Tibial nerve (tissue), 4 donors: ENCODE measurements at regions not wholly inside any gene's neighbourhood (a gene's known extent, or its start where the extent isn't known, plus 50 kb on each side); places are given as distances from the start of the nearest gene placed in this dataset.

Experiments
- DNase-seq, 2 donors: peaks; one replicate each; pipeline ENCODE4 v3.0.0-alpha.2; 2019; ENCODE audit warnings: low spot score in 2 of 2
- H3K27ac ChIP-seq, 4 donors: fragments of 200-600 bp; sonication (generic) in 3 of 4; one replicate each; pipeline ENCODE4 v1.5.1; 2017 to 2019; ENCODE audit warnings: mild to moderate bottlenecking in 1 of 4
- H3K27me3 ChIP-seq, 2 donors: fragments of 200-600 bp; sonication (generic) in 1 of 2; one replicate each; pipeline versions ENCODE4 v1.5.1 to v1.6.0; 2017 to 2019
- H3K36me3 ChIP-seq, 3 donors: fragments of 200-600 bp; sonication (generic); one replicate each; pipeline ENCODE4 v1.5.1; 2018 to 2019
- H3K4me1 ChIP-seq, 4 donors: fragments of 200-600 bp; sonication (generic) in 3 of 4; one replicate each; pipeline ENCODE4 v1.5.1; 2017 to 2019
- H3K4me3 ChIP-seq, 4 donors: fragments of 200-600 bp; sonication (generic) in 3 of 4; one replicate each; pipeline ENCODE4 v1.5.1; 2017 to 2019; ENCODE audit warnings: mild to moderate bottlenecking in 1 of 4, moderate library complexity in 1 of 4
- H3K9me3 ChIP-seq, 4 donors: fragments of 200-600 bp; sonication (generic) in 3 of 4; one replicate each; pipeline ENCODE4 v1.5.1; 2017 to 2019
- EP300 ChIP-seq, 2 donors: sonication (generic); formaldehyde crosslinking; IDR thresholded peaks; one replicate each; pipeline ENCODE4 v1.6.1; 2017; ENCODE audit warnings: antibody characterized with exemption in 2 of 2, mild to moderate bottlenecking in 1 of 2
- POLR2A ChIP-seq, 2 donors: fragments of 450-650 bp; IDR thresholded peaks; one replicate each; pipeline ENCODE4 v1.6.1; 2017; ENCODE audit warnings: antibody characterized with exemption in 2 of 2, mild to moderate bottlenecking in 2 of 2, moderate library complexity in 2 of 2
- WGBS, 2 donors: methylation state at CpG; one replicate each; pipeline ENCODE4 v1.1.5; 2018; 5-methylcytosine and 5-hydroxymethylcytosine counted together
- TF ChIP-seq, protein P1 (sequence below), 5 experiments: fragments of 200-600 bp in 3 of 5; fragments of 450-650 bp in 2 of 5; sonication (generic) in 3 of 5; IDR thresholded peaks; one replicate each; pipeline ENCODE4 v1.5.1; 2016 to 2019; ENCODE audit warnings: antibody characterized with exemption in 5 of 5, mild to moderate bottlenecking in 3 of 5, moderate library complexity in 2 of 5

GRCh38 chr5:145497052-145497451, 338.1 kb downstream of the PRELID2 start:
- Histone ChIP-seq H3K27me3 (no peaks in the 10 kb centered on the region), H3K9me3 (no peaks in the 10 kb centered on the region), H3K4me1 (peaks cover 0 to 8% (median 0%) of the 10 kb centered on the region in 4 donors), H3K36me3 (no peaks in the 10 kb centered on the region), H3K4me3 (no peak overlapping the region), H3K27ac (no peak overlapping the region)
- TF ChIP-seq POLR2A (IDR thresholded peaks at IDR 0.05) (no peak), EP300 (IDR thresholded peaks at IDR 0.05) (no peak)
- TF ChIP-seq, protein P1, sequence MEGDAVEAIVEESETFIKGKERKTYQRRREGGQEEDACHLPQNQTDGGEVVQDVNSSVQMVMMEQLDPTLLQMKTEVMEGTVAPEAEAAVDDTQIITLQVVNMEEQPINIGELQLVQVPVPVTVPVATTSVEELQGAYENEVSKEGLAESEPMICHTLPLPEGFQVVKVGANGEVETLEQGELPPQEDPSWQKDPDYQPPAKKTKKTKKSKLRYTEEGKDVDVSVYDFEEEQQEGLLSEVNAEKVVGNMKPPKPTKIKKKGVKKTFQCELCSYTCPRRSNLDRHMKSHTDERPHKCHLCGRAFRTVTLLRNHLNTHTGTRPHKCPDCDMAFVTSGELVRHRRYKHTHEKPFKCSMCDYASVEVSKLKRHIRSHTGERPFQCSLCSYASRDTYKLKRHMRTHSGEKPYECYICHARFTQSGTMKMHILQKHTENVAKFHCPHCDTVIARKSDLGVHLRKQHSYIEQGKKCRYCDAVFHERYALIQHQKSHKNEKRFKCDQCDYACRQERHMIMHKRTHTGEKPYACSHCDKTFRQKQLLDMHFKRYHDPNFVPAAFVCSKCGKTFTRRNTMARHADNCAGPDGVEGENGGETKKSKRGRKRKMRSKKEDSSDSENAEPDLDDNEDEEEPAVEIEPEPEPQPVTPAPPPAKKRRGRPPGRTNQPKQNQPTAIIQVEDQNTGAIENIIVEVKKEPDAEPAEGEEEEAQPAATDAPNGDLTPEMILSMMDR (IDR thresholded peaks at IDR 0.05), result no peak
- no peak for DNase-seq
- 72 to 74% methylated on average over 3 of the region's 3 CpGs for WGBS, 2 donors

DNA sequence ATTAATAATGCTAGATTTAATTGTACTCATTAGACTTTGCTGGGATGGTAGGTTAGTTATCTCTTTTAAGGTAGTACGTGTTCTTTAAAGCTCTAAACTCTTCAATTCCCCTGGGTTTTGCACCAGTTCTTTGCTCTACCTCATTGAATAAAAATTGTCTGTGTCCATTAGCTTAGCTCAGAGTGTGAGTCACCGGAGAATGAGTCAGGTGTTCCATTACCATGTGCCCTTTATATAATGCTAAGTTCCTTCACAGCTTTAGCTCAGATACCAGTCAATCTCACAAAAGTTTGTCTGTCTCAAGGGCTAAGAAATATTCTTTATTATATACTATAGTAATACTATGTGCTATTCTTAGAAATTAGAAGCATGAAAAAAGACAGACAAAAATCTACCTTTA, 339.4 kb downstream of the PRELID2 start:
- DNase-seq, result no peak
- Histone ChIP-seq H3K27ac (no peak overlapping the region), H3K36me3 (no peaks in the 10 kb centered on the region), H3K4me3 (no peak overlapping the region), H3K27me3 (no peaks in the 10 kb centered on the region), H3K9me3 (no peaks in the 10 kb centered on the region), H3K4me1 (peaks cover 0 to 8% (median 0%) of the 10 kb centered on the region in 4 donors)
- 68 to 83% methylated on average over 2 of the region's 2 CpGs for WGBS, 2 donors
- TF ChIP-seq EP300 (IDR thresholded peaks at IDR 0.05) (no peak), POLR2A (IDR thresholded peaks at IDR 0.05) (no peak)
- TF ChIP-seq, protein P1 (IDR thresholded peaks at IDR 0.05), result no peak

GRCh38 chr5:145495196-145495595, 339.9 kb downstream of the PRELID2 start:
- Histone ChIP-seq H3K36me3 (no peaks in the 10 kb centered on the region), H3K9me3 (no peaks in the 10 kb centered on the region), H3K4me3 (no peak overlapping the region), H3K27ac (no peak overlapping the region), H3K27me3 (no peaks in the 10 kb centered on the region), H3K4me1 (peaks cover 0 to 8% (median 0%) of the 10 kb centered on the region in 4 donors)
- TF ChIP-seq POLR2A (IDR thresholded peaks at IDR 0.05) (no peak), EP300 (IDR thresholded peaks at IDR 0.05) (no peak)
- TF ChIP-seq, protein P1 (IDR thresholded peaks at IDR 0.05), result no peak
- no peak for DNase-seq
- WGBS, 2 donors, result 64 to 87% methylated on average over 1 of the region's 1 CpG

DNA sequence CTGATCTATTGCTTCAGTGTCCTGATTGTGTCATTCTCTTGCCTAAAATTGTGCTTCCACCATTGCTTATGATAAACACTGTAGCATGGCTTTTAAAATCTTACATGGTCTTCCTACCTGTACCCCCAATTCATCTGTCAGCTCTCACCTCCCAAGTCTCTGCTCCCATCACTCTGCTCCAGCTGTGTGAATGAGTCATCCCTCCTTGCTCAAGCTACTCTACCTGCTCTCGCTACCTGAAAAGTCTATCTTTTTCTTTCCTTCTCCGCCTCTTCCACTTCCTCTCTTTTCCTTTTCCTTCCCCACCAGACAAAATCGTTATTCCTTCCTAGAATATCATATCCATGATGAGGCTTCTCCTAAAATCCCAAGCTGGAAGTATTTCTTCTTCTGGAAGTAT, 341.7 kb downstream of the PRELID2 start:
- DNase-seq, result no peak
- H3K36me3 ChIP-seq, result no peaks in the 10 kb centered on the region
- no peak overlapping the region for H3K27ac ChIP-seq
- H3K4me3 ChIP-seq, result no peak overlapping the region
- H3K27me3 ChIP-seq, result no peaks in the 10 kb centered on the region
- no peaks in the 10 kb centered on the region for H3K9me3 ChIP-seq
- 89 to 94% methylated on average over 3 of the region's 3 CpGs for WGBS, 2 donors
- H3K4me1 ChIP-seq, result no peaks in the 10 kb centered on the region
- no peak for TF ChIP-seq POLR2A (IDR thresholded peaks at IDR 0.05)

- 73 to 79% methylated on average over 3 of the region's 3 CpGs for WGBS, 2 donors
- Histone ChIP-seq H3K9me3 (no peaks in the 10 kb centered on the region), H3K4me1 (no peaks in the 10 kb centered on the region), H3K27ac (no peak overlapping the region), H3K36me3 (no peaks in the 10 kb centered on the region), H3K4me3 (no peak overlapping the region), H3K27me3 (no peaks in the 10 kb centered on the region)
- no peak for DNase-seq
- TF ChIP-seq, protein P1 (IDR thresholded peaks at IDR 0.05), result no peak
- TF ChIP-seq POLR2A (IDR thresholded peaks at IDR 0.05) (no peak), EP300 (IDR thresholded peaks at IDR 0.05) (no peak)
Observed at GRCh38 chr5:145489516-145489915, 345.6 kb downstream of the PRELID2 start.

- DNase-seq, result no peak
- no peaks in the 10 kb centered on the region for H3K4me1 ChIP-seq
- H3K27me3 ChIP-seq, result no peaks in the 10 kb centered on the region
- H3K4me3 ChIP-seq, result no peak overlapping the region
- 81 to 85% methylated on average over 1 of the region's 1 CpG for WGBS, 2 donors
- no peak overlapping the region for H3K27ac ChIP-seq
- no peaks in the 10 kb centered on the region for H3K36me3 ChIP-seq
- no peak for TF ChIP-seq POLR2A (IDR thresholded peaks at IDR 0.05)
- TF ChIP-seq EP300 (IDR thresholded peaks at IDR 0.05), result no peak
- TF ChIP-seq, protein P1 (IDR thresholded peaks at IDR 0.05), result no peak
- no peaks in the 10 kb centered on the region for H3K9me3 ChIP-seq
Observed at GRCh38 chr5:145484158-145484557, 351.0 kb downstream of the PRELID2 start.
